PFSK-1 (cell line): ENCODE measurements at regions not wholly inside any gene's neighbourhood (a gene's known extent, or its start where the extent isn't known, plus 50 kb on each side); places are given as distances from the start of the nearest gene placed in this dataset.

Experiments used
- FOXP2 ChIP-seq: optimal IDR thresholded peaks from 2 replicates; pipeline ENCODE3; 2011; ENCODE audit warnings: borderline replicate concordance, control low read depth, inconsistent platforms; ENCODE audit not compliant: insufficient read depth; ENCODE audit errors: extremely low read length, extremely low read depth
- POLR2AphosphoS5 ChIP-seq: IDR thresholded peaks from 2 replicates; pipeline ENCODE4 v1.6.1; 2012; ENCODE audit warnings: low read depth, mild to moderate bottlenecking, control low read depth, low read length, moderate library complexity
- SIN3A ChIP-seq: IDR thresholded peaks from 2 replicates; pipeline ENCODE4 v1.6.1; 2012; ENCODE audit warnings: mild to moderate bottlenecking, low read length, moderate library complexity, borderline replicate concordance; ENCODE audit not compliant: insufficient read depth
- TAF1 ChIP-seq: IDR thresholded peaks from 2 replicates; pipeline ENCODE4 v1.6.1; 2012; ENCODE audit warnings: low read length, control low read depth, borderline replicate concordance; ENCODE audit not compliant: insufficient read depth
- TF ChIP-seq, protein P1 (sequence below), 2 experiments: IDR thresholded peaks; 2 replicates each; pipeline versions ENCODE4 v1.6.1 to v1.8.0; 2011 to 2012; ENCODE audit warnings: low read depth in 2 of 2, low read length in 2 of 2, control low read depth in 1 of 2, inconsistent platforms in 1 of 2, mild to moderate bottlenecking in 1 of 2, moderate library complexity in 1 of 2; ENCODE audit not compliant: insufficient read depth in 1 of 2

DNA sequence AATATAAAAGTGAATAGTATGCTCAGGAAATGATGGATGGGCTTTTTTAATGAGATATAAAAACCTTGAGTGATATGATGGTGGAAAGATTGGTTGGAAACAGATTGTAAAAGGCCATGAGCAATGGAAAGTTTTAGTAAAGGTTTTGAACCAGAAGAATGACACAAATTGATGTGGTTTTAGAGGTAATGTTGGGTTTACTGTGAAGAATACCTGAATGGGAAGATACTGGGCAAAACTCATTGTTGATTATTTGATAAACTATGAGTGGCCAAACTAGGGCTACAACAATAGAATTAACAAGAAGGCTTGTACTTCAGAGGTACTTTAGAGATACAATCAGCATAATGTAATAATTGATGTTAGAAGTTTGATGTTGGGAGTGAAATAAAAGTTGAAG, 108.5 kb downstream of the PTGS2 start:
- TF ChIP-seq POLR2AphosphoS5 (no peak), TAF1 (no peak), SIN3A (no peak), FOXP2 (no peak)
- TF ChIP-seq, protein P1, sequence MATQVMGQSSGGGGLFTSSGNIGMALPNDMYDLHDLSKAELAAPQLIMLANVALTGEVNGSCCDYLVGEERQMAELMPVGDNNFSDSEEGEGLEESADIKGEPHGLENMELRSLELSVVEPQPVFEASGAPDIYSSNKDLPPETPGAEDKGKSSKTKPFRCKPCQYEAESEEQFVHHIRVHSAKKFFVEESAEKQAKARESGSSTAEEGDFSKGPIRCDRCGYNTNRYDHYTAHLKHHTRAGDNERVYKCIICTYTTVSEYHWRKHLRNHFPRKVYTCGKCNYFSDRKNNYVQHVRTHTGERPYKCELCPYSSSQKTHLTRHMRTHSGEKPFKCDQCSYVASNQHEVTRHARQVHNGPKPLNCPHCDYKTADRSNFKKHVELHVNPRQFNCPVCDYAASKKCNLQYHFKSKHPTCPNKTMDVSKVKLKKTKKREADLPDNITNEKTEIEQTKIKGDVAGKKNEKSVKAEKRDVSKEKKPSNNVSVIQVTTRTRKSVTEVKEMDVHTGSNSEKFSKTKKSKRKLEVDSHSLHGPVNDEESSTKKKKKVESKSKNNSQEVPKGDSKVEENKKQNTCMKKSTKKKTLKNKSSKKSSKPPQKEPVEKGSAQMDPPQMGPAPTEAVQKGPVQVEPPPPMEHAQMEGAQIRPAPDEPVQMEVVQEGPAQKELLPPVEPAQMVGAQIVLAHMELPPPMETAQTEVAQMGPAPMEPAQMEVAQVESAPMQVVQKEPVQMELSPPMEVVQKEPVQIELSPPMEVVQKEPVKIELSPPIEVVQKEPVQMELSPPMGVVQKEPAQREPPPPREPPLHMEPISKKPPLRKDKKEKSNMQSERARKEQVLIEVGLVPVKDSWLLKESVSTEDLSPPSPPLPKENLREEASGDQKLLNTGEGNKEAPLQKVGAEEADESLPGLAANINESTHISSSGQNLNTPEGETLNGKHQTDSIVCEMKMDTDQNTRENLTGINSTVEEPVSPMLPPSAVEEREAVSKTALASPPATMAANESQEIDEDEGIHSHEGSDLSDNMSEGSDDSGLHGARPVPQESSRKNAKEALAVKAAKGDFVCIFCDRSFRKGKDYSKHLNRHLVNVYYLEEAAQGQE (IDR thresholded peaks at IDR 0.05; ENCODE audit: insufficient read depth in 1 of 2, low read depth in 2 of 2, low read length in 2 of 2), result no peak
